ENCODE measurements at regions not wholly inside any gene's neighbourhood (a gene's known extent, or its start where the extent isn't known, plus 50 kb on each side); places are given as distances from the start of the nearest gene placed in this dataset.

DNA sequence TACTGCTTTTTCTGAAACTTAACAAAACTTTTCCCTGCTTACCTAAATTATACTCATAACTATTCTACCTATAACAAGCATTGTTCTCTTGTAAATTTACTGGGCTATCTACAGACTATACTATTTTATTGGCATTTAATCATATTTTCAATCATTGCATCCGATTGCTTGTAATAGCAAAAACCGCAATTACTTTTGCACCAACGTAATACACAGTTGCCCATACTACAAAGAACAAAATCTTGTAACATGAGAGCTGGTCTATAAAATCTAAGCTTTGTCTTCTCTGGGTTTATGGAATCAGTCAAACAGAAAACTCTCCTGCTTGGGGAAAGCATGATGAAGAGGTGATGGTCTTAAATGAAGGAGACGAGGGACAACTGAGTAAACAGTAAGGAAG is 463.4 kb upstream of the ST6GAL2 start:
- H3K4me3 Mint-ChIP-seq = no peak overlapping the region
- H3K36me3 Mint-ChIP-seq (ENCODE audit: insufficient read depth) = no peaks in the 10 kb centered on the region
- H3K27ac Mint-ChIP-seq = no peak overlapping the region
- ATAC-seq (replicated peaks) = no peak
- no peaks in the 10 kb centered on the region for H3K4me1 Mint-ChIP-seq (ENCODE audit: low read depth in 2 of 2)
- DNase-seq = no peak
- peaks cover 12 to 18% of the 10 kb centered on the region in 2 donors for H3K9me3 Mint-ChIP-seq
- no peaks in the 10 kb centered on the region for H3K27me3 Mint-ChIP-seq

DNA sequence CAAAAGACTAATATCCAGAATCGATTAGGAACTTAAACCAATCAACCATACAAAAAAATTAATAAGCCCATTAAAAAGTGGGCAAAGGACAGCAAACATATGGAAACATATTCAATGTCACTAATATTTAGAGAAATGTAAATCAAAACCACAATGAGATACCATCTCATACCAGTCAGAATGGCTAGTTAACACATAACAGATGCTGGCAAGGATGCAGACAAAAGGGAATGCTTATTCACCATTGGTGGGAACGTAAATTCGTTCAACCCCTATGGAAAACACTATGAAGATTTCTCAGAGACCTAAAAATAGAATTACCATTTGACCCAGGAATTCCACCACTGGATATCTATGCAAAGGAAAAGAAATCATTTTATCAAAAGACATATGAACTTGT is 468.2 kb upstream of the ST6GAL2 start:
- H3K27me3 Mint-ChIP-seq = no peaks in the 10 kb centered on the region
- DNase-seq = no peak
- H3K27ac Mint-ChIP-seq = no peak overlapping the region
- H3K36me3 Mint-ChIP-seq (ENCODE audit: insufficient read depth) = no peaks in the 10 kb centered on the region
- ATAC-seq (replicated peaks) = no peak
- no peak overlapping the region for H3K4me3 Mint-ChIP-seq
- H3K9me3 Mint-ChIP-seq = peaks cover 11 to 12% of the 10 kb centered on the region in 2 donors
- H3K4me1 Mint-ChIP-seq (ENCODE audit: low read depth in 2 of 2) = no peaks in the 10 kb centered on the region

DNA sequence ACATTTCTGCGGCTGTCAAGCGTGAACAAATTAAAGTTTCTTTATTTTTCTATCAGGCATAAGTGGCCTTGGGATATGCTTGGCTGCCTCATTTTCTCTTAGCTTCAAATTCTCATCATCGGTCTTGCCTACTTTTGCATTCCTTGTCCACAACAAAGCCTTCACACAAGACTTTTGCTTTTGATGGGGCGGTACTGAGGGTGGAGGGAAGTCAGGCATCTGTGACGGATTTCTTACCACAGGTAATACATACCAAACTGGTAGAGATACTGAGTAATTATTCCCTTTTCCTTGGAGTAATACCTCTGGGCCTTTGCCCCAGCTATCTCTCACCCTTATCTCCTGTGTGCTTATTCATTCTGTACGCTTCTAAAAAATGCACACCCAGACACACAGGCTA is 468.3 kb upstream of the RGPD4 start:
- no peak for ATAC-seq (replicated peaks)
- Mint-ChIP-seq H3K27me3 (no peaks in the 10 kb centered on the region), H3K36me3 (ENCODE audit: insufficient read depth) (no peaks in the 10 kb centered on the region), H3K4me1 (ENCODE audit: low read depth in 2 of 2) (no peaks in the 10 kb centered on the region), H3K9me3 (peaks cover 0 to 2% of the 10 kb centered on the region in 2 donors), H3K27ac (no peak overlapping the region), H3K4me3 (no peak overlapping the region)
- DNase-seq = no peak

DNA sequence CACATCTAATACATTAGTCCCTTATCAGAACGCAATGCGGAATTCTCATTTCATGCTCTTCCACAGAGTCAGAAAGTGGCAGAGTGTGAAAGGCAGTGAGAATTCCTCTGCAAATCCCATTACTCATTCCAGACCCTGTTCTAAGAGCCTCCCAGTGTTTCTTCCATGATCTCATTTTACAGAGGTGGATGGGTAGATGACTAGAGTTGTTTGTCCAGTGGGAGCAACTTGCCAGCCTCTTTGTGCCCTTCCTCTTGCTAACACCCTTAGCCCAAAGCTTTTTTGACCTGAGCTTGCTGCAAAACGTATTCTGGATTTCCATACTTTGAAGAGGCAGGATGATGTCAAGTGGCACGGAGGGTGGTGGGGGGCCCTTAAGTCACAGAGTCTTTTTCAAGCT is 467.7 kb upstream of the RGPD4 start:
- DNase-seq = no peak
- H3K4me1 Mint-ChIP-seq (ENCODE audit: low read depth in 2 of 2) = no peaks in the 10 kb centered on the region
- peaks cover 6% of the 10 kb centered on the region in 2 donors for H3K9me3 Mint-ChIP-seq
- H3K4me3 Mint-ChIP-seq = no peak overlapping the region
- no peaks in the 10 kb centered on the region for H3K27me3 Mint-ChIP-seq
- no peaks in the 10 kb centered on the region for H3K36me3 Mint-ChIP-seq (ENCODE audit: insufficient read depth)
- no peak overlapping the region for H3K27ac Mint-ChIP-seq
- no peak for ATAC-seq (replicated peaks)

DNA sequence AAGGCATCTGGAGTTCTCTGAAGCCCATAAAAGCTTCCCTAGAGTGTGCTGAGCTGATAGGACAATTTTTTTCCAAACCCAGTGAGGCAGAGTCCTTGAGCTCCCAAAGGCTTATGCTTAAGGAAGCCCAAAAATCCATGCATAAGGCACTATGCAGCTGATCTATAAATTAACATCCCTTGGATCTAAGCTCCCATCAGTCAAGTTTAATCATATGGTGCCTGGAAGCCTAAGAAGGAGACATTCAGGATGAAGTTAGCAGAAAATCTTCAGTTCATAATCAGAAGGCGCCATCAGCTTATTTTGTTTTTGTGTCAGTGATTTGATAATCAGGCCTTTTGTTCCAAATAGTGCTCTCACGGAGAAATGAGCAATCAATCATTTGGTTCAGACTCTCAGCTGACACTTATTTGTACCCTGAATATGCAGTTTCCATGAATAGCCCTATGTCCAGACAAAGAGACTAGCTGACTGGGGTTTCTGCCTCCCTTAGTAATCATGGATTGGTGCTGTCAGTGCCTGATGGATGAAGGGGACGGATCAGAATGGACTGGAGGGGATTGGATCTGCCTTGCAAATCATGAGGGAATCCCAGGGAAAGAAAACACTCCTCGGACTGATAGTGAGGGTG is 464.8 kb upstream of the RGPD4 start:
- ATAC-seq (replicated peaks) (no peak), DNase-seq (no peak)
- Mint-ChIP-seq H3K36me3 (ENCODE audit: insufficient read depth) (no peaks in the 10 kb centered on the region), H3K27me3 (no peaks in the 10 kb centered on the region), H3K4me1 (ENCODE audit: low read depth in 2 of 2) (no peaks in the 10 kb centered on the region), H3K27ac (no peak overlapping the region), H3K4me3 (no peak overlapping the region), H3K9me3 (peaks cover 7 to 16% of the 10 kb centered on the region in 2 donors)

DNA sequence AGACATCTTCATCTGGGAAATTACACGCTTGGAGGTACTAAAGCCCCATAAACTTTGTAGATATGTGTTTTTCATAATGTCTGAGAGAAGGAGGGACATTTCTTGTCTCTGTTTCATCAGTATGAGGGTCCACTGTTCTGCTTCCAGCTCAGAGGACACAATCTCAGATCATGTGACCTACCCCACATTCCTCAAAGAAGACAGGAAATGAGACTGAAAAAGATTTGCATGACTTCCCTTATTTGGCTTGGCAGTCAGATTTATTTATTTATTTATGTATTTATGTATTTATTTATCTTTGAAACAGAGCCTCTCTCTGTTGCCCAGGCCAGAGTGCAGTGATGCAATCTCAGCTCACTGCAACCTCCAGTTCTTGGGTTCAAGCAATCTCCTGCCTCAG is 463.7 kb upstream of the RGPD4 start:
- Mint-ChIP-seq H3K4me1 (ENCODE audit: low read depth in 2 of 2) (no peaks in the 10 kb centered on the region), H3K9me3 (peaks cover 7 to 16% of the 10 kb centered on the region in 2 donors), H3K27ac (no peak overlapping the region), H3K36me3 (ENCODE audit: insufficient read depth) (no peaks in the 10 kb centered on the region), H3K4me3 (no peak overlapping the region), H3K27me3 (no peaks in the 10 kb centered on the region)
- no peak for DNase-seq
- ATAC-seq (replicated peaks) = no peak

DNA sequence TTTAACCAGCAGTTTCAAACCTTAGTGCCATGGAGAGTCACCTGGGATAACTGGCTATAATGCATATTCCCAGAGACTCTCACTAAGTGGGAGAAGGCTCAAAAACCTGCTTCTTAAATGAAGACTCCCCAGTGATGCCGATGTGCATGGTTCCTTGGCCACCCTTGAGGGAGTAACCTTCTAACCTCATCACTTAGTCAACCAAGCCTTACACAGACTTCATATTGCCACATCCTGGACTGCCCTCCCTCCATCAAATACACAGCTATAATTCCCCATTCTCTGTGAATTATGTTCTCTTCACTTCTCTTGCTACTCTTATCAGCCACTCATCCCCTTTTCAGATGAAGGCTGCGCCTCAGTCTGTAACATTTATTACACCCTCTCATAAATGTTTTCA is 462.9 kb upstream of the RGPD4 start:
- H3K4me3 Mint-ChIP-seq = no peak overlapping the region
- no peaks in the 10 kb centered on the region for H3K4me1 Mint-ChIP-seq (ENCODE audit: low read depth in 2 of 2)
- H3K27me3 Mint-ChIP-seq = no peaks in the 10 kb centered on the region
- DNase-seq (no peak), ATAC-seq (replicated peaks) (no peak)
- no peak overlapping the region for H3K27ac Mint-ChIP-seq
- peaks cover 7 to 16% of the 10 kb centered on the region in 2 donors for H3K9me3 Mint-ChIP-seq
- no peaks in the 10 kb centered on the region for H3K36me3 Mint-ChIP-seq (ENCODE audit: insufficient read depth)

DNA sequence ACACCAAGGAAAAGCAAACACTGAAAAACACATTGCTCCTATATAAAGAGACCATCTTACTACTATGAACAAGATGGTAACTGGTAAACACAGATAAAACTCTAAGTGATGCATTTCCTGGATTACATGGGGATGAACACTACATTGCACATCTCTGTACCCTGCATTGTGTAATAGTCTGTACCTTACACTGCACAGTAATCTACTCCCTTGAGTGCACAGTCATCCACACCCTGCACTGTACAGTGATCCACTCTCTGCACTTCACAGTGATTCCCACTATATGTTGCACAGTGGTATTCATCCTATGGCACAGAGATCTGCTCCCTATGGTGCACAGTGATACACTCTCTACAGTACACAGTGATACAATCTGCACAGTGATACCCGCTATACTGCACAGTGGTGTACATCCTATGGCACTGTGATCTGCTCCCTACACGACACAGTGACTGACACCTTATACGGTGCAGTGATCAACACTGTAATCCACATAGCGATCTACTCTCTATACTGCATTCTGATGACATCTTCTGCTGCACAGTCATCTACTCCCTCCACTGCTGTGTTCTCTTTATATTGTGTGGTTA is 462.2 kb upstream of the RGPD4 start:
- ATAC-seq (replicated peaks) = no peak
- peaks cover 9 to 16% of the 10 kb centered on the region in 2 donors for H3K9me3 Mint-ChIP-seq
- DNase-seq = no peak
- no peaks in the 10 kb centered on the region for H3K27me3 Mint-ChIP-seq
- H3K27ac Mint-ChIP-seq = no peak overlapping the region
- no peaks in the 10 kb centered on the region for H3K4me1 Mint-ChIP-seq (ENCODE audit: low read depth in 2 of 2)
- no peak overlapping the region for H3K4me3 Mint-ChIP-seq
- H3K36me3 Mint-ChIP-seq (ENCODE audit: insufficient read depth) = no peaks in the 10 kb centered on the region

DNA sequence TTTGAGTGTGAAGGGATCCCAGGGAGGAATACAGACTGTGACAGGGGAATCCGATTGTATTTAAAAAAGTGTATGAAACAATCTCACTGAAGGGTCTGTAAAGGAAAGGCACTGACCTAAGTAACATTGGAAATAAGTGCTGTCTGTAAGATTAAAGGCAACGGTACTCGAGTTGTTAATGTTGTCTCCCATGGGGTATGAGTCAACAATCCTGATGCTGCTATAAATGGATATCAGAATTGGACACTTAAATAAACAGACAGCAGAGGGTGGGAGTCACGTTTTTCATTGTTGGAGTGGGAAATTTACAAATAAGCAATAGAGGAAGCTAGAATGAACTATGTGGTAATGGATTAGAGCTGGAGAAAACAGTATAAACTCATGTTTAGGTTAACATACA is 452.4 kb upstream of the RGPD4 start:
- peaks cover 2 to 6% of the 10 kb centered on the region in 2 donors for H3K9me3 Mint-ChIP-seq
- H3K4me1 Mint-ChIP-seq (ENCODE audit: low read depth in 2 of 2) = no peaks in the 10 kb centered on the region
- H3K27me3 Mint-ChIP-seq = no peaks in the 10 kb centered on the region
- H3K4me3 Mint-ChIP-seq = no peak overlapping the region
- DNase-seq (no peak), ATAC-seq (replicated peaks) (no peak)
- no peaks in the 10 kb centered on the region for H3K36me3 Mint-ChIP-seq (ENCODE audit: insufficient read depth)
- no peak overlapping the region for H3K27ac Mint-ChIP-seq

DNA sequence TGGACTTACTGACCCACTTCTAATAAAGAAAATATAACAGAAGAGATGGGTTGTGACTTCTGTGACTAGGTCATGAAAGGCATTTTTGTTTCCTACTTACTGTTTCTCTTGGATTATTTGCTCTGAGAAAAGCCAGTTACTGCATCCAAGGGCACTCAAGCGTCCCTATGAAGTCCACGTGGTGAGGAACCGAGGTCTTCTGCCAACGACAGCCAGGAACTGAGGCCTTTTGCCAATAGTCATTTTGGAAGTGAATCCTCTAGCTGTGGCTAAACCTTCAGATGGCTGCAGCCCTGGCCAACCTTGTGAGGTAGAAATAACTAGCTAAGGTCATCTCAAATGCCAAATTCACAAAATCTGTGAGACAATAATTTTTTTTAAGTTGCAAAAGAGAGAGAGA is 449.8 kb upstream of the RGPD4 start:
- ATAC-seq (replicated peaks) (no peak), DNase-seq (no peak)
- H3K27ac Mint-ChIP-seq = no peak overlapping the region
- H3K4me3 Mint-ChIP-seq = no peak overlapping the region
- H3K4me1 Mint-ChIP-seq (ENCODE audit: low read depth in 2 of 2) = no peaks in the 10 kb centered on the region
- H3K9me3 Mint-ChIP-seq = peaks cover 7 to 20% of the 10 kb centered on the region in 2 donors
- no peaks in the 10 kb centered on the region for H3K27me3 Mint-ChIP-seq
- H3K36me3 Mint-ChIP-seq (ENCODE audit: insufficient read depth) = no peaks in the 10 kb centered on the region

DNA sequence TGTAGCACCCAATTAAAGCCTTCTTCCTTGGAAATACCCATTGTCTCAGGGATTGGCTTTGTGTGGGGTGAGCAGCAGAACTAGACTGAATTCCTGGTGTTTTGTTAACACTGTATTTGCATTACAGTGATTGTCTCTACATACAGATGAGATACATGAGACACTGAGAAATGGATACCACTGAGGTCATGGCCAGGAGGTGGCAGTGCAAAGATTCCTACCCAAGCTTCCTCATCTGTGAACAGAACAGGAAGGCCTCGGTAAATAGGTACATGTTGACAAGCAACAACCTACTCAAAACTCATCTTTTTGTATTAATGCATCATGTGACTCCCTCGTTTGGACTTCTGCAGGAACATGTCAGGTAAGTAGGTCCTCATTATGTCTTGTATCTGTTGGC is 445.8 kb upstream of the RGPD4 start:
- H3K9me3 Mint-ChIP-seq = peaks cover 6 to 26% of the 10 kb centered on the region in 2 donors
- H3K4me1 Mint-ChIP-seq (ENCODE audit: low read depth in 2 of 2) = no peaks in the 10 kb centered on the region
- H3K27me3 Mint-ChIP-seq = no peaks in the 10 kb centered on the region
- no peaks in the 10 kb centered on the region for H3K36me3 Mint-ChIP-seq (ENCODE audit: insufficient read depth)
- DNase-seq (no peak), ATAC-seq (replicated peaks) (no peak)
- H3K4me3 Mint-ChIP-seq = no peak overlapping the region
- H3K27ac Mint-ChIP-seq = no peak overlapping the region

DNA sequence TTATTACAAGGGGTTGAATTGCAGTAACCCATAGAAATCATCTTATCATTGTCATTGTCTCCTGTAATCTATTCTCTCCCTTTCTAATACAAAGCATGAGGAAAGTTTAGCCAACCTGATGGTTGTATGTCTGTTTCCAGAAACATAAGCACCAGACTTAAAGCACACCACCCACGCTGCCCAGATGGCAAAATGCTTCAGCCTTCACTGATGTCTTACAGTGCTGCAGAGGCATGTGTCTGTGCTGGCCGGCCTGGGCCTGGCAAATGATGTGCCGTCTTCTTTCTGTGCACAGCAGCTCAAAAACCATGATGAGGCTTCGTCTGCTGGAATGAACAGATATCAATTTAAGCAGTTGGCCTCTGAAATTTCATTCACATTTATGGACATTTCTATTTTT is 443.0 kb upstream of the RGPD4 start:
- H3K9me3 Mint-ChIP-seq = peaks cover 10 to 31% of the 10 kb centered on the region in 2 donors
- H3K36me3 Mint-ChIP-seq (ENCODE audit: insufficient read depth) = no peaks in the 10 kb centered on the region
- DNase-seq (no peak), ATAC-seq (replicated peaks) (no peak)
- no peaks in the 10 kb centered on the region for H3K4me1 Mint-ChIP-seq (ENCODE audit: low read depth in 2 of 2)
- no peaks in the 10 kb centered on the region for H3K27me3 Mint-ChIP-seq
- no peak overlapping the region for H3K27ac Mint-ChIP-seq
- H3K4me3 Mint-ChIP-seq = no peak overlapping the region

DNA sequence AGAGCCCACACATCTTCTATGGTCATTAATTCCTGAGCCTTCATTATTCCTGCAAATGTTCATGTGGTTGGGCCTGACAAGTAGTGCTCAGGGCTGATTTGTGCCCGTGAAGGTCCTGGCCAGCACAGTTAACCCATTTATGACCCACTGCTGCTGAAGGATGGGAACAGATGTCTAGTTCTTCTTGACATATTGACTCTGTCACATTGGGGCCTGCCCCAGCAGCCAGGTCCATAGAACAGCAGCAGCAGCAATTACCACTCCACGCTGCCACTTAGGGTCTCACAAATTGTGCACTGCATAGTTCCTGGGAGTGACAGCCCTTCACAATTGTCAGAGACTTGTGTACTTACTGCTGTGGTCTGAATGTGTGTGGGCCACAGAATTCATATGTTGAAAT is 442.3 kb upstream of the RGPD4 start:
- Mint-ChIP-seq H3K4me3 (no peak overlapping the region), H3K27me3 (no peaks in the 10 kb centered on the region), H3K4me1 (ENCODE audit: low read depth in 2 of 2) (no peaks in the 10 kb centered on the region), H3K9me3 (peaks cover 10 to 36% of the 10 kb centered on the region in 2 donors), H3K27ac (no peak overlapping the region), H3K36me3 (ENCODE audit: insufficient read depth) (no peaks in the 10 kb centered on the region)
- no peak for DNase-seq
- no peak for ATAC-seq (replicated peaks)

DNA sequence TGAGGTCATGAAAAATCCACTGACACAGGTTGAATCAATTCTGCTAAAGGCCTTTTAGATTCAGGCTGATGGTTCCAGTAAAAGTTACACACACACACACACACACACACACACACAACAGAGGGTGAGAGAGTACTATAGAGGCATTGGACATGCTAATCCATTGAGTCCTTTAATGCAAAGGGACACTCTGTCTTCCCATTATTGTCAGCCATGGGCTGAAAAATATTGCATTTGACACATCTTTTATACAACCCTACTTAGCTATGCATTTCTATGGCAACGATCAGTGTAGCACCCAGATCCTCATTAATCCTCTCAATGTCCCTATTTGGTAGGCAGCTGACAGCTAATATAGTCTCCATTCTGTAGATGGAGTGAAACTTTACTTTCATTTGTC is 440.8 kb upstream of the RGPD4 start:
- Mint-ChIP-seq H3K27me3 (no peaks in the 10 kb centered on the region), H3K27ac (no peak overlapping the region), H3K9me3 (peaks cover 10 to 29% of the 10 kb centered on the region in 2 donors), H3K4me3 (no peak overlapping the region), H3K4me1 (ENCODE audit: low read depth in 2 of 2) (no peaks in the 10 kb centered on the region), H3K36me3 (ENCODE audit: insufficient read depth) (no peaks in the 10 kb centered on the region)
- ATAC-seq (replicated peaks) (no peak), DNase-seq (no peak)

Data from effector memory CD8-positive, alpha-beta T cell (primary cell).